Kidney (tissue), 13 donors: ENCODE measurements at regions not wholly inside any gene's neighbourhood (a gene's known extent, or its start where the extent isn't known, plus 50 kb on each side); places are given as distances from the start of the nearest gene placed in this dataset.

ENCODE experiments used
- DNase-seq, 5 donors: peaks; one replicate each; pipeline ENCODE4 v3.0.0-alpha.2; 2013 to 2020
- FAIRE-seq: peaks from 2 replicates; lab custom pipeline; 2012; peaks lifted over from hg19 to GRCh38; lab: Jason Lieb, UNC
- H3K27ac ChIP-seq, 2 donors: one replicate each; pipeline ENCODE4 v1.7.0; 2013; ENCODE audit warnings: low read depth in 2 of 2, low read length in 2 of 2, inconsistent platforms in 1 of 2
- H3K27me3 ChIP-seq: one replicate; pipeline ENCODE4 v1.7.1; 2013; ENCODE audit warnings: low read length, inconsistent platforms; ENCODE audit not compliant: control insufficient read depth, insufficient read depth
- H3K36me3 ChIP-seq, 3 donors: one replicate each; pipeline versions ENCODE4 v1.7.0 to v1.7.1; 2013; ENCODE audit warnings: low read length in 3 of 3, control low read depth in 1 of 3, inconsistent platforms in 1 of 3; ENCODE audit not compliant: insufficient read depth in 3 of 3, control insufficient read depth in 2 of 3
- H3K4me1 ChIP-seq, 3 donors: one replicate each; pipeline versions ENCODE4 v1.7.0 to v1.7.1; 2013; ENCODE audit warnings: low read length in 3 of 3, inconsistent platforms in 1 of 3, low read depth in 1 of 3; ENCODE audit not compliant: control insufficient read depth in 2 of 3, insufficient read depth in 2 of 3
- H3K4me3 ChIP-seq, 3 donors: one replicate each; pipeline versions ENCODE4 v1.7.0 to v1.8.1; 2013; ENCODE audit warnings: low read length in 3 of 3, control low read depth in 1 of 3, inconsistent platforms in 1 of 3
- H3K9ac ChIP-seq, 3 donors: one replicate each; pipeline versions ENCODE4 v1.7.0 to v1.7.1; 2013; ENCODE audit warnings: low read length in 3 of 3, control low read depth in 1 of 3, inconsistent platforms in 1 of 3
- H3K9me3 ChIP-seq, 3 donors: one replicate each; pipeline versions ENCODE4 v1.7.0 to v1.7.1; 2013; ENCODE audit warnings: low read length in 3 of 3, control low read depth in 1 of 3, inconsistent platforms in 1 of 3; ENCODE audit not compliant: control insufficient read depth in 2 of 3, insufficient read depth in 1 of 3
- CTCF ChIP-seq: IDR thresholded peaks from 3 replicates; pipeline ENCODE4 v1.5.1; 2012; ENCODE audit warnings: mild to moderate bottlenecking, moderate library complexity, borderline replicate concordance; ENCODE audit not compliant: insufficient read depth; ENCODE audit errors: extremely low read depth
- intact Hi-C: fragments of 100-400 bp; cut with DNase I; formaldehyde crosslinking; loops from one replicate; pipeline ENCODE4 v1.11.1; 2022
- donor health status: control.
- donor health status: control.
- donor health status: control.
- donor health status: control.
- donor health status: control.
- donor health status: DM: yes; HTN: yes; CAD: no.
- donor health status: Normal renal cell carcinoma (clear cell type).

GRCh38 chr3:27641888-27642601 lies 80.1 kb downstream of the EOMES start:
- Histone ChIP-seq H3K4me3 (peak overlapping the region in 1 of 3 donors; percentile 37), H3K27ac (peak overlapping the region; percentile 48 to 85), H3K36me3 (no peaks in the 10 kb centered on the region), H3K9ac (no peak overlapping the region), H3K4me1 (peaks cover 0 to 22% (median 4%) of the 10 kb centered on the region in 3 donors), H3K9me3 (no peaks in the 10 kb centered on the region), H3K27me3 (no peaks in the 10 kb centered on the region)
- no peak for TF ChIP-seq CTCF
- peak in 2 of 5 donors; percentile 54 to 60 for DNase-seq
- FAIRE-seq = no peak
- intact Hi-C loops = no loop called here

- no peak overlapping the region for H3K4me3 ChIP-seq
- no peak for FAIRE-seq
- H3K27me3 ChIP-seq = no peaks in the 10 kb centered on the region
- no peak for DNase-seq
- intact Hi-C loops = no loop called here
- peaks cover 0 to 22% (median 4%) of the 10 kb centered on the region in 3 donors for H3K4me1 ChIP-seq
- no peak for TF ChIP-seq CTCF
- H3K9ac ChIP-seq = no peak overlapping the region
- no peak overlapping the region for H3K27ac ChIP-seq
- H3K9me3 ChIP-seq = no peaks in the 10 kb centered on the region
- no peaks in the 10 kb centered on the region for H3K36me3 ChIP-seq
Measured at GRCh38 chr3:27641271-27641800, 80.8 kb downstream of the EOMES start.

- no peaks in the 10 kb centered on the region for H3K9me3 ChIP-seq
- intact Hi-C loops = no loop called here
- H3K4me1 ChIP-seq = peaks cover 0 to 22% (median 4%) of the 10 kb centered on the region in 3 donors
- H3K27ac ChIP-seq = no peak overlapping the region
- H3K27me3 ChIP-seq = no peaks in the 10 kb centered on the region
- no peak overlapping the region for H3K9ac ChIP-seq
- no peak for FAIRE-seq
- H3K36me3 ChIP-seq = no peaks in the 10 kb centered on the region
- H3K4me3 ChIP-seq = no peak overlapping the region
- TF ChIP-seq CTCF = no peak
- no peak for DNase-seq
Measured at GRCh38 chr3:27639271-27639670, 82.9 kb downstream of the EOMES start.
